GM18909 (cell line): ENCODE measurements at regions not wholly inside any gene's neighbourhood (a gene's known extent, or its start where the extent isn't known, plus 50 kb on each side); places are given as distances from the start of the nearest gene placed in this dataset.

Experiments
- ATAC-seq: cut with Tn5 transposase; IDR thresholded peaks from one replicate; pipeline ENCODE4 v1.9.1; 2021; ENCODE audit warnings: mild to moderate bottlenecking; ENCODE audit not compliant: unreplicated experiment, poor library complexity

- no peak for ATAC-seq
Observed at GRCh38 chr12:126873701-126874100, 1393.3 kb upstream of the TMEM132C start.

- peak; percentile 92 for ATAC-seq
Observed at GRCh38 chr12:126874427-126875026, 1392.4 kb upstream of the TMEM132C start.

GRCh38 chr12:126879842-126880241, 1387.1 kb upstream of the TMEM132C start:
- no peak for ATAC-seq

GRCh38 chr12:126883697-126884096, 1383.3 kb upstream of the TMEM132C start:
- no peak for ATAC-seq

GRCh38 chr12:126889501-126889900, 1377.5 kb upstream of the TMEM132C start:
- ATAC-seq = no peak

- ATAC-seq = no peak
Observed at GRCh38 chr12:126890097-126890496, 1376.9 kb upstream of the TMEM132C start.

GRCh38 chr12:126891789-126892188, 1375.2 kb upstream of the TMEM132C start:
- no peak for ATAC-seq

- no peak for ATAC-seq
Observed at GRCh38 chr12:126895951-126896913, 1370.7 kb upstream of the TMEM132C start.

GRCh38 chr12:126897102-126897501, 1369.9 kb upstream of the TMEM132C start:
- ATAC-seq = no peak

- no peak for ATAC-seq
Observed at GRCh38 chr12:126897778-126898177, 1369.2 kb upstream of the TMEM132C start.

GRCh38 chr12:126898562-126898961, 1368.4 kb upstream of the TMEM132C start:
- no peak for ATAC-seq

GRCh38 chr12:126899926-126900792, 1366.8 kb upstream of the TMEM132C start:
- ATAC-seq = no peak

- ATAC-seq = no peak
Observed at GRCh38 chr12:126903027-126903876, 1363.7 kb upstream of the TMEM132C start.

- no peak for ATAC-seq
Observed at GRCh38 chr12:126905752-126906151, 1361.2 kb upstream of the TMEM132C start.

GRCh38 chr12:126907900-126908764, 1358.8 kb upstream of the TMEM132C start:
- no peak for ATAC-seq

GRCh38 chr12:126908765-126909142, 1358.2 kb upstream of the TMEM132C start:
- ATAC-seq = no peak

- ATAC-seq = no peak
Observed at GRCh38 chr12:126910570-126910969, 1356.4 kb upstream of the TMEM132C start.

GRCh38 chr12:126912111-126912510, 1354.9 kb upstream of the TMEM132C start:
- ATAC-seq = no peak
